Stimulated activated CD4-positive, alpha-beta T cell treated with anti-CD3 and anti-CD28 coated beads, Interleukin-4, amount 100 ng/mL, for 4 hours (primary cell): ENCODE measurements at regions not wholly inside any gene's neighbourhood (a gene's known extent, or its start where the extent isn't known, plus 50 kb on each side); places are given as distances from the start of the nearest gene placed in this dataset.

Experiments used
- DNase-seq, 2 experiments: peaks; one replicate each; pipeline ENCODE4 v3.0.0-alpha.2; 2020

DNA sequence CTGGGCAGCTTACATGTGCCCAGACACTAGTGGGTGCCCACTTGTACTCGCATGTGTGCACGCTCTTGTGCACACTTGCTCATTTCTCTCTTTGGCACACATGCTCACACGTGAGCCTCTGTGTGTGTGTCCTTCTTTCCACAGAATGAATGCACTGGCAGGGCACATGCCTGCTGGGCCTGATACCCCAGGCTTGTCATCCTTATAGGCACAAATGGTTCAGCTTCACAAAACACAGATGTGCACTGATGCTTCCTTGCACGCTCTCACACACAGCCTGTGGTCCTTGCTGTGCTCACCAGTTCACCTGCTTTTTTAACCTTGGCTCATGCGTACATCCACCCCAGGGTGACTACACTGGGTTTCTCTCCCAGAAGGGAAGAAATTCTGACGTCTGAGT is 174.8 kb downstream of the BUD13 start:
- DNase-seq: no peak

DNA sequence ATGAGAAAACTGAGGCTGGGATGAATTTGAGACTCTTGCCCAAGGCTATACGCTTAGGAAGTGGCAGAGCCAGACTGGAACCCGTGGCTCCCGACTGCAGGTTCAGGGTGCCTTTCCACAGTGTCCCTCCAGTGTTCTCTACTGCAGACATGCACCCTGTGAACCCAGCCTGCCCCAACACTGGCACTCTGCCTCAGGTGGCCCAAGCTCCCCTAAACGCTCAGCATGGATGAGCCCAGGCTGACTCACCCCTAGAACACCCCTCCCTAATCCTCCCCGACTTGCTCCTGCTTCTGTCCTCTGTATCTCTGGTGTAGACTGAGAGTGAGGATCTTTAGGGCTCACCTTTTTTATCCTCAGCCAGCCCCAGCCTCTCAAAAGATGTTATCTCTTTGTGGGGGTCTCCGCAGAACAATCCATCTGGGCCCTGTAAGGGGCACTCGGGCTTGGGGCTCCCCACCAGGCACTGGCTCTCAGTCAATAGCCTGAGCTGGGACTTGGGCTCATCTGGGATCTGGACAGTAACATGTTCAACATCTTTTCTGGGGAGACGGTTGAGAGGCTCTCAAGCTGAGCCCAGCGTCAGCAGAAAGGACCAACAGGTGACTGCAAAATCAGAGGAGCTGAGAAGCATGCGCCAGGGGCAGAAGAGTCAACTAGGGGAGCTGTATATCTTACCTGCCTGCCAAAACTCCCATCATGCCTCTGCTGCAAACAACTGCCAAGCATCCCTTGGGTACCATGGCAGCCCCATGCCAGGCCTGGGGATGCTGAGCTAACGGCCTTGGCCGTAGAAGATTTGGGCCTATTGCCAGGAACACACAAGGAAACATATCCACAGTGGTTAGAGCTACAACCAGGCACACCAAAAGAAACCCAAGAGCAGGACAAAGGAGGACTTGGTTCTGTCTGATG is 176.2 kb downstream of the BUD13 start:
- DNase-seq: no peak

- DNase-seq: no peak
Observed at GRCh38 chr11:116595305-116595880, 177.4 kb downstream of the BUD13 start.

DNA sequence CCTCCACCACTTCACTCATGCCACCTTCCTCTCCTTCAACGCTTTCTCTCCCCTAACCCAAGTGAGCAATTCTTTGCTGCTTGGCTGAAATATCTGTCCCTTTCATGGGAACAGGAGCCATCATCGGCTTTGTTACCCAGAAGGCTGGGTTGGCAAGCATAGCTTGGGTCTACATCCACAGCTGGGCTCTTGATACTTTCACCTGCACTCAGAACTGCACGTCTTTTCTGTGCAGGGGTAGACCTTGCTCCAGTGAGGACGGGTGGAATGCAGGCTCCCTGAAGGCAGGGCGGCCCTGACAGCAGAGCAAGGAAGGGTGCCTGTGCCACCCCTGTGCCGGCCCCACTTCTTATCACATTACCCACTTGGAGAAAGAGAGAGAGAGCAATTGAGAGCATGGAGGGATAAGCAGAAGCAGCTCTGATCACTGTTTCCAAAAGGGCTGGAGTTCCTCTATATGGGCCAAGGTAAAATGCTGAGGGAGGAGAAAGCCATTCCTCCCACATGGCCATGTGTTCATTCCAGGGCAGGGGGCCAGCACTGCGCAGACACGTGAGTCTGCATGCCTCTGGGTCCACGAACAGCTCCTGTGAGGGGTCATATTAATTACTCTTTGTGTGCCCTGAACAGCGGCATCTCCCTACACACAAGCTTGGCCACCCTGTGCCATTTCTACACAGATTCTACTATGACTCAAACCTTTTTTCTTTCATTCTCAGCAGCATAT is 181.8 kb downstream of the BUD13 start:
- no peak for DNase-seq

- no peak for DNase-seq
Observed at GRCh38 chr11:116589402-116589801, 183.4 kb downstream of the BUD13 start.

DNA sequence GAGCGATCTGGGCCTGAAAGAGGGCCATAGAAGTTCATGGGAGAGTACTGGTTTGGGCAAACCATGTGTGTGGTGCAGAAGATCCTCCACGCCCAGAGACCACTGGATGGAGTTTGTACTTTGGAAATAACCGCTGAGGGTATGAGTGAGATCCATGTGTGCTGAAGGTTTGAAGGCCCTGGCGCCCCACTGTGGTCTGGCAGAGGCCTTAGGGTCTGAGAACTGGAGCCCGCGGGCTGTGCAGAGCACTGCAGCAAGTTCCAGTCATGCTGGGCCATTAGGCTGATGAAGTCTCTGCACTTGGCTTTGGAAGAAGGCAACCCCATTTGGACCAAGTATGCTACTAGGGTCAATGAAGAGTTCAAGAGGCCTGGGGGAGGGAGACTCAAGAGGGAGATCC is 186.4 kb downstream of the BUD13 start:
- no peak for DNase-seq

DNA sequence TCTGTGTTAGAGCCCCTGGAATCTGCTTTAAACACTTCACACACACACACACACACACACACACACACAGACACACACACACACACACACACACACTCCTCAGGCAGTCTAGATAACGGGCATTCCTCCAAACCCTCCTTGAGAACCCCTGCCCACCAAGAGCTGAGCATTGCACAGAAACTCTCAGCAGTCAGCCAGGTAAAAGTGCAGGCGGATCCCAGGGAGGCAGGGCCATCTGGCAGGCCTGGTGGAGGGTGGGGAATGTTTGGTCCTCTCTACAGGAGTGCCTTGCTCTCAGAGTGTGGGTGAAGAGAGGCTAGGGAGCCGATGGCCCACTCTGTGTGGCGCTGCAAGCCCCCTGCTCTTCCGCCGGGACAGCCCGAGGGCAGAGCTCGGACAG is 190.2 kb downstream of the BUD13 start:
- DNase-seq: no peak

DNA sequence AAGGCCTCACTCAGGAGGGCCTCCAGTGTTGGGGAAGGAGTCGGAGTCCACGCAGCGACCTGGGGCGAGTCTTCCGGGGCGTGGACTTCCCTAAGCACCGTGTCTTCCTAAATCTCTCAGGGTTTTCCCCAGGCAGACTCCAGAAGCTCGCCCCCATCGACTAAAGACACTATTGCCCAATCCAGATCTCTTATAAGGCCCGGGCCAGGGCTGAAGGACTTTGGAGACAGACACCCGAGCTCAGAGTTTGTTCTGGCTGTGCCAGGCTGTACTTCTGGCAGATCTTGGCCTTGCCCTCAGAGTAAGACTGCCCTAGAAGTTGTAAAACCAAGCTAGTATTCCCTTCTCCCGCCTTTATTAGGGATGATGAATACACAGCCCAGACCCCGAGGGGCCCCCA is 191.4 kb downstream of the BUD13 start:
- no peak for DNase-seq

DNA sequence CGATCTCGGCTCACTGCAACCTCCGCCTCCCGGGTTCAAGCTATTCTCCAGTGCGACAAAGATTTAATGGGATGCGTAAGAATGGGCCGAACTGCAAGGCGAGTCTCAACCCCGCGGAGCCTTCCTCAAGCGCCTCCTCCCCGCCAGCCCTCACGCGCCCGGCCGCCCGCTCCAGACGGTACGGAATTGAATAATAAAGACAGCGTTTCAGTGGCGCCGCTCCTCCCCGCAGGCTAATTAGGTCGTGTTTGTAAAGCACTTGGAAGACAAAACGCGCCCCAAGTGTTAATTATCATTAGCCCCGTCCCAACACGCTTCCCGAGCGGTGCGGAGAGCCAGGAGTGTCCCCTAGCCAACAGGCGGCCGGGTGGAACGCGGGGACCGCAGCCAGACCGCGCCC is 192.0 kb downstream of the BUD13 start:
- DNase-seq: no peak

- no peak for DNase-seq
Observed at GRCh38 chr11:116579857-116580727, 192.7 kb downstream of the BUD13 start.

DNA sequence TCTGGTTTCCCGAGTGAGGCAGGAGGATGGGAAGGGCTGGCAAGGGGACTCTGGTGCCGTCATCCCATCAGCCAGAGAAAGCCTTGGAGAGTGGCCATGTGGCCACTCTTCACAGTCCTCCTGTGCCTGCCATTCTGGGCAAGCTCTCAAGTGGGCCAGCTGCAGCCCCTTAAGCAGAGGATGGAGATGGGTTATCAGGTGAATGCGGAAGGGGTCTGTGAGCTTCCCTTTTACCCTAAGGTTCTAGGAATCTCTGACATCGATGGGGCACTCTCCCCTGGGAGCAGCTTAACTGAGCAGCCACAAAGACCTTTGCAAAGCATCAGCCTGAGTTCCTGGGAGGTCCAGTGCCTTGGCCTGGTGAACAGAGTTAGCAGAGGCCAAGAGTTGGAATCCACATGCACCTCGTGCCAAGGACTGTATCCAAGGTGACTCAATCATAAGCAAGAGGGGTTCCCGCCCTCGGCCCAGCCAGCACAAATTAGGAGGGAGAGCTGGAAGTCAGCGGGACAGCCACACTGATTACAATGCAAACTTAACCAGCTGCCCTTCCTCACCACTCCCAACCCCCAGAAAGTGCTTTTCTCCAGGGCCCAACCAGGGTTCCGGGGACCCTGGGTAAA is 193.6 kb downstream of the BUD13 start:
- DNase-seq: no peak

GRCh38 chr11:116577956-116578355 is 194.8 kb downstream of the BUD13 start:
- no peak for DNase-seq

DNA sequence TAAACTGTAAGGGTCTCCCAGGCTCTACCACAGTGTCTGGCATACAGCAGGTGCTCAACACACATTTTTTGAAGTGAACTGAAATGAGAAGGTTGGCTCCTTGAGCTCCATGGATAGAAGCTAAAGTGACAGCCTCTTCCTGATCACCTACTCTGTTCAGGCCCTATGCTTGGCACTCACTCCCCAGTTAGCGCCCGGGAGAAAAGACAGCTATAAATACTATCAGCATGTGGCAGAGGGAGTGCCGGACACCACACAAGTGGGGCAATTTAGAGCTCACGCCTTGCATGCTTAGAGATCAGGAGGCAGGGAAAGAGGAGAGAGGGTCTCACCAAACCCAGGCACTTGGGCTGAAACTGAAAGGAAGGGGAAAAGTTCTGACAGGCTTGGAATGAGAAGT is 195.5 kb downstream of the BUD13 start:
- DNase-seq: no peak

DNA sequence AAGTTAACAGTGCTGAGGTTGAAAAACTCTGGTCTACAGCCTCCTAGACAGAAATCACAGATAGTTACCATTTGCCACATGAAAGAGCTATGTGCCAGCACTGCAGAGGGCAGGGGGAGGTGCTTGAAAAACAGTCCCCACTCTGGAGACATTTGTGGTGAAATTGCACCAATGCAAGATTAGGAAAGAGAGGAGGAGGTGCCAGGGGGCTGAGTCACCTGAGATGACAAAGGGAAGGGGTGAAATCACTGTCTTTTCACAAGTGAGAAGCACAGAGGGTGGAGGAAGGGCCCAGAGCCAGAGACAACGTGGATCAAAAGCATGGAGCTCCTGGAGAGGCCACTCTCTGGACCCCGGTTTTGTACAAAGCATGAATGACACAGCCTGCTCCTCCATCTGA is 196.3 kb downstream of the BUD13 start:
- no peak for DNase-seq

DNA sequence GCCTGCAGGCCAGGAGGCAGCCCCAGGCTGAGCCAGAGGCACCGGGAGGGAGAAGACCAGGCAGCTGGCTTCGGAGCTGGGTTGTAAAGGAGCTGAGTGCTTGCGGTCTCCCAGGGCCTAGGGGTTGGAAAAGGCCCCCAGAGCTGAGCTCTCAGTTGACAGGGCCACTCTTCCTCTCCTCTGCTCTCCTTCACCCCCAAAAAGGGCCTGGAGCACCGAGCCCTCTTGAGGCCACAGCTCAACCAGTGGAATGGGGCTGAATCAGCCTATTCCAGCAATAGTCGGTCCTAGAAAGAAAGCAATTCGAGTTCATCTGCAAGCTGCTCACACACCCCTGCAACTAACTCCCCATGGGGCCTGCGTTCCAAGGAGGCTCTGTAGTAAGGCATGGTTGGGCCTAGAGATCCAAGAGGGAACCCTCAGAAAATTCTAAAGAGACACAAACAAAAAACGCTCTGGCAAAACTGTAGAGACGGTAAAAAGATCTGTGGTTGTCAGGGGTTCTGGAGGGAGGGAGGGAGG is 205.0 kb downstream of the BUD13 start:
- no peak for DNase-seq

GRCh38 chr11:116563712-116564047 is 209.1 kb downstream of the BUD13 start:
- DNase-seq: no peak

DNA sequence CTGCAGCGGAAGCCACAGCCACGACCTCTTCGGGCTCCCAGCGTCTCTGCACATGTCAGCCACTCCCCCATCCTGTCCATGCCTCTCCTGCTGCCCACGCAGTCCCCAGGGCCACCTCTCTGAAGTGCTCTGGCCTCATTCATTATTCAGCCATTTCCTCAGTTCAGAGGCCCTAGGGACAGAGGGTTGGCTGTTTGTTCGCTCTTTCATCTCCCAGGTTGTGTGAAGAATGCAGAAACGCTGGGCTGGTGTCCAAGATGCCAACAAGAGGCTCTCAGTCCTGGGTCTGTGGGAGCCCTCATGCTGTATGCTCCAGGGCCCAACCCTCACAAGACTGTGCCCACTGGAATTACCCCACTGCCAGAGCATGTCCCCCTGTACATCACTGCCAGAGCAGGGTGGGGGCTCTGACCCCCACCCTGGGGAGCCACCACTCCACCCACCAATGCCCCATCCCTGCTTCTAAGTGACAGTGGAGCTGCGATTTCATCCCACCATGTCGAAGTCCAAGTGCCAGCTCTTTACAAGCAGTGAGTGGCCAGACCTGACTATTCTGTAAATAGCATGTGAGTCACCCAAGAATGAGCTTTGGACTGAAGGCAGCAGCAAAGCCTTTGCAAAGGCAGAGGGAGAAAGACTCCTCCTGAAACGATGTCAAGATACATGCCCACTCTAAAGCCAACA is 209.6 kb downstream of the BUD13 start:
- no peak for DNase-seq

- no peak for DNase-seq
Observed at GRCh38 chr11:116560589-116560988, 212.2 kb downstream of the BUD13 start.

DNA sequence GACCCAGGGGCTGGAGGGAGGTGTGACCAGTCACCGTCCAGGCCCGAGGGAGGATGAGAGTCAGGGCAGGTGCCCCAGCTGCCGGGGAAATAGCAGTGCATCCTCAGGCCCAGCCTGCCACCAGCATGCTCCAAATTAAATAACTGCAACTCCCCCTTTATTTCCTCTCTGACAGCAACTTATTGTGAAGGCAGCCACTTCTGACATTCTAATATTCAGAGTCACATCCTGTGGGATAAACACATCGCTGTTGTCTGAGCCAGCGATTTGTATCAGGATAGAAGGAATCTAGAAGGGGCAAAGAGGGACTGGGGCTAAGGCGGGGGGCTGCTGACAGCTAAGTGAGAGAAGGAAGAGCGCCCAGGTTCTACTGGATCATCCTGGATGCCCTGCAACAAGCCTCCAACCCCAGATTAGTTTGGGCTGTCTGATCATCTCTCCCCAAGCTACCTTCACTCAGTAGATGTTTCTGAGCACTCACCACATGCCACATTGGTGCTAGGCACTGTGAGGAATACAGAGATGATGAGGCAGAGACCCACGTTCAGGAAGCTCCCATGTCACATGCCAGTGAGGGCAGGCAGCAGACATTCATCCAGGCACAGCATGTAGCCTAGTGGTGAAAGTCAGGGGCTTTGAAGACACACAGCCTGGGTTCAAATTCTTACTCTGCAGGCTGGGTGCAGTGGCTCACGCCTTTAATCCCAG is 214.1 kb downstream of the BUD13 start:
- no peak for DNase-seq

- DNase-seq: no peak
Observed at GRCh38 chr11:116557282-116557681, 215.5 kb downstream of the BUD13 start.

DNA sequence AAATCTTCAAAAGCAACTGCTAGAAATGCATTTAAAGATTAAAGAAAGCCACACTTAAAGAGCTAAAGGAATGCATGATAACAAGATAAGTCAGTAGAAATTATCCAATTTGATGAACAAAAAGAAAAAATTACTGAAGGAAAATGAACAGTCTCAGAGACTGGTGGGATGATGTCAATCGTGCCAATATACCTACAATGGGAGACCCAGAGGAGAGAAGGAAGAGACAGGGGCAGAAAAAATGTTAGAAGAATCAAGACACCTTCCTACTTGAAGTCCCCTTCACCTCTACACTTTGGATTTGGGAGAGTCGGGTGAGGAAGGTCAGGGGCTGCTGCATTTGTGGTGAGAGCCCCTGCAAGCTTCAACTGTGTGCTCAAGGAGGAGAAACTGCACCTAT is 216.3 kb downstream of the BUD13 start:
- no peak for DNase-seq
